ENCODE measurements at regions not wholly inside any gene's neighbourhood (a gene's known extent, or its start where the extent isn't known, plus 50 kb on each side); places are given as distances from the start of the nearest gene placed in this dataset.

- no peak for TF ChIP-seq CTCF (IDR thresholded peaks at IDR 0.05)
- Histone ChIP-seq H3K27me3 (no peaks in the 10 kb centered on the region), H3K4me3 (no peak overlapping the region), H3K9me3 (peaks cover 0 to 6% (median 0%) of the 10 kb centered on the region in 4 donors), H3K4me1 (no peaks in the 10 kb centered on the region), H3K36me3 (no peaks in the 10 kb centered on the region), H3K27ac (no peak overlapping the region)
- no peak for DNase-seq (ENCODE audit: low spot score in 2 of 2)
- 61 to 73% methylated on average over 3 of the region's 3 CpGs for WGBS, 2 donors
Measured at GRCh38 chr2:116580209-116580608, 1234.3 kb upstream of the DDX18 start.

- no peak overlapping the region for H3K4me3 ChIP-seq
- DNase-seq (ENCODE audit: low spot score in 2 of 2) = no peak
- WGBS, 2 donors = 77 to 82% methylated on average over 2 of the region's 2 CpGs
- no peaks in the 10 kb centered on the region for H3K4me1 ChIP-seq
- no peaks in the 10 kb centered on the region for H3K27me3 ChIP-seq
- H3K36me3 ChIP-seq = no peaks in the 10 kb centered on the region
- H3K27ac ChIP-seq = no peak overlapping the region
- peaks cover 0 to 3% (median 0%) of the 10 kb centered on the region in 4 donors for H3K9me3 ChIP-seq
- TF ChIP-seq POLR2A (IDR thresholded peaks at IDR 0.05) (no peak), CTCF (IDR thresholded peaks at IDR 0.05) (no peak), EP300 (IDR thresholded peaks at IDR 0.05) (no peak)
Measured at GRCh38 chr2:116582850-116583249, 1231.6 kb upstream of the DDX18 start.

- DNase-seq (ENCODE audit: low spot score in 2 of 2) = no peak
- Histone ChIP-seq H3K4me1 (no peaks in the 10 kb centered on the region), H3K9me3 (peaks cover 0 to 4% (median 0%) of the 10 kb centered on the region in 4 donors), H3K27ac (no peak overlapping the region), H3K27me3 (no peaks in the 10 kb centered on the region), H3K36me3 (no peaks in the 10 kb centered on the region), H3K4me3 (no peak overlapping the region)
- 45 to 55% methylated on average over 2 of the region's 2 CpGs for WGBS, 2 donors
- no peak for TF ChIP-seq EP300 (IDR thresholded peaks at IDR 0.05)
- TF ChIP-seq POLR2A (IDR thresholded peaks at IDR 0.05) = no peak
- no peak for TF ChIP-seq CTCF (IDR thresholded peaks at IDR 0.05)
Measured at GRCh38 chr2:116585669-116586327, 1228.7 kb upstream of the DDX18 start.

GRCh38 chr2:116586328-116586689, 1228.2 kb upstream of the DDX18 start:
- Histone ChIP-seq H3K27ac (no peak overlapping the region), H3K9me3 (peaks cover 0 to 4% (median 0%) of the 10 kb centered on the region in 4 donors), H3K36me3 (no peaks in the 10 kb centered on the region), H3K4me3 (no peak overlapping the region), H3K4me1 (no peaks in the 10 kb centered on the region), H3K27me3 (no peaks in the 10 kb centered on the region)
- no peak for TF ChIP-seq POLR2A (IDR thresholded peaks at IDR 0.05)
- no peak for TF ChIP-seq EP300 (IDR thresholded peaks at IDR 0.05)
- TF ChIP-seq CTCF (IDR thresholded peaks at IDR 0.05) = no peak
- WGBS, 2 donors = 95 to 96% methylated on average over 1 of the region's 1 CpG
- DNase-seq (ENCODE audit: low spot score in 2 of 2) = no peak

Measured in tibial nerve (tissue), 4 donors.